ENCODE measurements at regions not wholly inside any gene's neighbourhood (a gene's known extent, or its start where the extent isn't known, plus 50 kb on each side); places are given as distances from the start of the nearest gene placed in this dataset.
A peak's percentile ranks its signal among the peaks of the same experiment; 100 is the strongest.

- DNase-seq (ENCODE audit: low read depth in 2 of 3, low spot score in 2 of 3) = no peak
These were observed 90.9 kb downstream of the ZNF280B start for GRCh38 chr22:22417495-22418162.

DNA sequence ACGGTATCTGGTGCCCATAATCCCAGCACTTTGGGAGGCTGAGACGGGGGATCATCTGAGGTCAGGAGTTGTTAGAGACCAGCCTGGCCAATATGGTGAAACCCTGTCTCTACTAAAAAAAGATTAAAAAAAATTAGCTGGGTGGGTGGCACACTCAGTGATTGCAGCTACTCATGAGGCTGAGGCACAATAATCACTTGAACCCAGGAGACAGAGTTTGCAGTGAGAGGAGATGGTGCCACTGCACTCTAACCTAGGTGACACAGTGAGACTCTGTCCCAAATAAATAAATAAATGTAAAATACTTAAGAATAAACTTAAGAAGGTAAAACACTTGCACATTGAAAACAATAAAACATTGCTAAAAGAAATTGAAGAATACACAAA lies 90.4 kb downstream of the ZNF280B start:
- no peak for DNase-seq (ENCODE audit: low read depth in 2 of 3, low spot score in 2 of 3)

DNA sequence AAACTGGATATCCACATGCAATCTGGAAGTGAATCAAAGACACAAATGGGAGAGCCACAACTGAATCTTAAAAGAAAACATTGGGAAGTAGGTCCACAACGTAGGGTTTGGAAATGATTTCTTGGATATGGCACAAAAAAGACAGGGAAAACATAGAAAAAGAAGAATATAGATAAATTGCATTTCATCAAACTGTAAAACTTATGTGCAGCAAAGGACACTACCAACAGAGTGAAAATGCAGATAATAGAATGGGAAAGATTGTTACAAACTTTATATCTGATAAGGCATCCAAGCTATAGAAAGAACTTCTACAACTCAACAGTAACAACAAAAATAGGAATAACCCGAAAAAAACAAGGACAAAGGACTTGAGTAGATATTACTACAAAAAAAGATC lies 89.6 kb downstream of the ZNF280B start:
- DNase-seq (ENCODE audit: low read depth in 2 of 3, low spot score in 2 of 3) = no peak

DNA sequence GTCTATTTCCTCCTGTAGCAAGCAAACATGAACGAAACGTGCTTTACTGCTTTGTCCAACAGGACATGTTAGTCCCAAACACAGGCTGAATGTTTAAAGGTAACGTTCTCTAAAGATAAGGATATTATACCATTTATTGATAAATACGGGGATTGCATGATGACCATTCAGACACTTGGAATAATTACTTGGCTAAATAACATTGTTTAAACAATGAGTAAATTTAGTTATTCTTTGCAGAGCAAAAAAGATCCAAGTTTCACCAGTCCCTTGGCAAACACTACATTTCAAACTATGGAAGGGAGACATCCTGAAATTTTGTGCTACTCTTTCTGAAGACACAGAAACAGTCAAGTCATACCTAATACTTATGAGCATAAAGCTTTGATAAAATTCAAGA lies 88.0 kb downstream of the ZNF280B start:
- DNase-seq (ENCODE audit: low read depth in 2 of 3, low spot score in 2 of 3) = no peak

DNA sequence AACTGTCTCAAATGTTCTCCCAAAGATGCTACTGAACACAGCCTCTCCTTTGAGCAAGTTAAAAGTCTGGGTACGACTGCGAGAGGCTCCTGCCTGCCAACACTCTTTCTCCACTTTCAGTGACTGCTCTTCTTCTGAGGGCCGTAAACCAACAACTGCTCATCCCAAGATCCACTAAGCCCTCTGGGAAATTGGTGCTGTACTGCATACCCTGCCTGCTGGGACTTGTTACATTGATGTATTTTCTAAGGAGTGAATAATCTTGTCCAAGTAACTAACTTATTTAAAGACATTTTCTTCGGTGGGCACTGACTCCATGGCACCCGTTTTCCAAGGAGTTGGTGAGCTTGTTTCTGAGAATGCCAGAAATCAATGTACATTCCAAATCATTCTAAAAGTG lies 87.2 kb downstream of the ZNF280B start:
- no peak for DNase-seq (ENCODE audit: low read depth in 2 of 3, low spot score in 2 of 3)

DNA sequence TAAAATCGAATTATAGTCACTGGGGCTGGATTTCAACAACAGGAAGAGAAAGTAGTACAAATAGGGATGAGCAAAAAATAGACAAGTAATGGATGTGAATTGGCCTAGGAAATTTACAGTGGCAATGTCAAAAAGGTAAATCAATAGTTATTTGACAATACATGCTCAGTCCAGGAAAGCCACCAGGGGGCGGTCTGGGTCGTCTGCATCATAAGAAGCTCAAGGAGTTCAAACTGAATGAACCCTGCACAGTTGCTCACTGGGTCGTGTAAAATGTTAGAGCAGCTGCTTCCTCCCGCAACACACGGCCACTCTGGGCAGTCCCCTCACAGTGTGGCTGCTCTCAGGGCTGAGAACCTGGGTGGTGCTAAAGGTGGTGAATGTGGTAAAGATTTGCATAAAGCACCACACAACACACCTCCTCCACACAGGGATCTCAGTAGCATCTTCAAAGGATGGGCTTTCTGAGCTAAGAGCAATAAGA lies 85.9 kb downstream of the ZNF280B start:
- peak; percentile 14 to 53 (median 49) for DNase-seq (ENCODE audit: low read depth in 2 of 3, low spot score in 2 of 3)

- no peak for DNase-seq (ENCODE audit: low read depth in 2 of 3, low spot score in 2 of 3)
These were observed 84.9 kb downstream of the ZNF280B start for GRCh38 chr22:22423681-22424080.

- DNase-seq (ENCODE audit: low read depth in 2 of 3, low spot score in 2 of 3) = no peak
These were observed 84.2 kb downstream of the ZNF280B start for GRCh38 chr22:22424210-22424800.

DNA sequence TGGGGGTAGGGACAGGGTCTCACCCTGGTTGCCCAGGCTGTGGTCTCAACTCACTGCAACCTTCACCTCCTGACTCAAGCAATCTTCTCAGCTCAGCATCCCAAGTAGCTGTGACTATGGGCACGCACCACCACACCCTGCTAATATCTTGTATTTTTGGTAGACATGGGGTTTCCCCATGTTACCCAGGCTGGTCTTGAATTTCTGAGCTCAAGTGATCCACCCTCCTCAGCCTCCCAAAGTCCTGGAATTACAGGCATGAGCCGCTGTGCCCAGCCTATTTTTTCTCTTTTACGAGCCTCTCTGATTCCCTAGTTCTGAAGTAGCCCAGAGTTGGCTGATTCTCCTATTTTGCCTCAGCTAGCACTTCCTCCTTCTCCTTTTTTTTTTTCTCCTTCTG lies 83.6 kb downstream of the ZNF280B start:
- DNase-seq (ENCODE audit: low read depth in 2 of 3, low spot score in 2 of 3) = no peak

- no peak for DNase-seq (ENCODE audit: low read depth in 2 of 3, low spot score in 2 of 3)
These were observed 83.2 kb downstream of the ZNF280B start for GRCh38 chr22:22425356-22425755.

GRCh38 chr22:22425783-22426624 lies 82.5 kb downstream of the ZNF280B start:
- no peak for DNase-seq (ENCODE audit: low read depth in 2 of 3, low spot score in 2 of 3)

GRCh38 chr22:22427542-22428065 lies 80.9 kb downstream of the ZNF280B start:
- DNase-seq (ENCODE audit: low read depth in 2 of 3, low spot score in 2 of 3) = no peak

DNA sequence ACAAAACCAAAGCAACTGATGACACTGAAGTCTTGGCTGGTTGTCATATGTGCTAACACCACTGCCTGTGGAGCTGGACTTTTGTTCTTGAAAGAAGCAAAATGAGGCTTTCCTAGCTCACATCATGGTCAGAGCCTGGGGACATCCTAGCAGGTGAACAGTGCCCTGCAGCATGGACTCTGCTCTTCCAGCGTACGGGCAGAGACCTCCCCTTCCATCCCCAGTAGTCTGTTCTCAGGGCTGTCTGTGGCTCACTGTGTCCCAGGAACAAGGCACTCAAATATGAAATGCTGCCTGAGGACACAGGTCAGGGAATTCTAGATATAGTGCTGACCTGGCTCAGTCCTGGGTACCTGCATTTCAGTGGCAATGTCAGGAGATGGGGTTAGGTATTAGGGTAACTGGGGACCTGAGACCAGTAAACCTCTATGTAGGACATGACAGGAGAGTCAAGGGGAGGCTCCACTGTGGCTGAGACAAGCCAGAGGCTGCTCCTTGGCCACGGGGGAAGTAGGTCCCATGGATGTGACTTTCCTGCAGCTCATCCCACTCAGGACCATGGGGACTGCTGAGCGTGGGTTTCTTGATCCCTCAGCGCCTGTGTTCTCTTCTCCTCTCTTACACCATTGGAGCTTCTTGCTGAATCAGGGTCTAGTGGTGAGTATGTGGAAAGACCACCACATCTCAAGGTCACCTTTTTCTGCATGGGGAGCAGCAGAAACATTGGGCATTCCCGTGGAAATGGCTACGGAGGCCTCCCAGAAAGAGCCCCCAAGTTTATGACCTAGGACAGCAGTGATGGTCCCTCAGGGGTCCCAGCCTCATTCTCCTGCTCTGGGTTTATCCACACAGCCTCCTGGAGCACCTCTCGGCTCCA lies 80.1 kb downstream of the ZNF280B start:
- DNase-seq (ENCODE audit: low read depth in 2 of 3, low spot score in 2 of 3) = no peak

GRCh38 chr22:22429369-22430108 lies 79.0 kb downstream of the ZNF280B start:
- no peak for DNase-seq (ENCODE audit: low read depth in 2 of 3, low spot score in 2 of 3)

- no peak for DNase-seq (ENCODE audit: low read depth in 2 of 3, low spot score in 2 of 3)
These were observed 78.3 kb downstream of the ZNF280B start for GRCh38 chr22:22430111-22430820.

DNA sequence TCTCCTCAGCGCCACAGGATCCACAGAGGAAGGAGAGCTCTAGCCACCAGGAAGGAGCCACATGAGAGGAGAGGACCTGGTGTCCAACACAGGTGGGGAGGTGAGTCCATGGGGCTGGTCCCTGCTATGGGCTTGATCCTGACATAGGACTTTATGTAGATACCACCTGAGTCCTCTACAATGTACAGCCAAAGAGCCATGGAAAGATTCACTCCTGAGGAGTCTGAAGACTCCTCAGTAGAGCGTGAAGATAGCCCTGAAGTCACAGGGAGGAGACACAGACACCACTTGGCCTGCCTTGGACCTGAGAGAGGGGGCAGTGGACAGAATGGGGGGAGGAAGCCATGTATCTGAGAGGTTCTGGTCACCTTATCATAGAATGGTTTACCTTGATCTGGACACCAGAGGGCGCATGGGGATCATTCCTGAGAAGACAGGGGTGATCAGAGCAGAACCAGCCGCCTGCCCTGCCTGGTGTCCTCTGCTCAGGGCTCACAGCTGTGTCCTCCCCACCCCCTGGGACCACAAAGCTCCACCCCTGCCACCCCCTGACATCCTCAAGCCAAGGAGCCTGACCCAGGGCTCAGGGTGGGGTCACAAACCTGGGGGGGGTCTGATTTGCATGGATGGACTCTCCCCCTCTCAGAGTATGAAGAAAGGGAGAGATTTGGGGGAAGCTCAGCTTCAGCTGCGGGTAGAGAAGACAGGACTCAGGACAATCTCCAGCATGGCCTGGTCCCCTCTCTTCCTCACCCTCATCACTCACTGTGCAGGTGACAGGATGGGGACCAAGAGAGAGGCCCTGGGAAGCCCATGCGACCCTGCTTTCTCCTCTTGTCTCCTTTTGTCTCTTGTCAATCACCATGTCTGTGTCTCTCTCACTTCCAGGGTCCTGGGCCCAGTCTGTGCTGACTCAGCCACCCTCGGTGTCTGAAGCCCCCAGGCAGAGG lies 77.0 kb downstream of the ZNF280B start:
- peak in 2 of 3 experiments; percentile 37 to 49 for DNase-seq (ENCODE audit: low read depth in 2 of 3, low spot score in 2 of 3)

DNA sequence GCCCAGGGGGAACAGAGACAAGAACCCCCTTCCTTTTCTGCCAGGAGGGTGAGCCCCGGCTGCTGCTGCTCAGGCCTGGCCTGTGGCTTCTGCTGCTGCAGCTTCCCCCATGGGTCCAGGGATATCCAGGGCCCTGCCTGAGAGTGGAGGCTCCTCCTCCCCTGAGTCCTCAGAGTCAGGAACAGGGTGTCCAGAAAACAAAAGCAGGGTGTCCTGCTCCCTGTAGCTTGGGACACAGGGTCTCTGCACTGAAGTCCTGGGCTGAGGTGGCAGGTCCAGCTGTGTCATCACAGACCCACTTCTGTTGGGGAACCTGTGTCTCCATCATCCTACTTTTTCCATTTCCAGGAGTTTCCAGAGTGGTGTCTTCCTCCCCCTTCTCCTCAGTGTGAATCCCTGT lies 76.1 kb downstream of the ZNF280B start:
- DNase-seq (ENCODE audit: low read depth in 2 of 3, low spot score in 2 of 3) = no peak

DNA sequence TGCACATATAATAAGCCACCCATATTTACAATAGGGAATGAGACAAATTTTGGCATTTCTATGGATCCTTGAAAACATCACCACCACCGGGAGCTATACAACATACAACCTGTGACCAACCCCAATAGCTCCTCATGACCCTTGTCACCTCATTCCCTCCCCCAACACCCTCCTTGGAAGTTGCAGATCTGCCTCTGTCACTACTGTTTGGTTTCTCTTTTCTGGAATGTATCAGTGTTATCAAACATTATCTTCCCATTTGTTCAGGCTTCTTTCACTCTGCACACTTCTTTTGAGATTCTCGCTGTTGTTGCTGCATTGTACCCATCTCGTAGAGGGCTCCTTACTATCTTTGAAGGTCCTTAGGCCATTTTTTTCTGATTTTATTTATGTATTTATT lies 75.6 kb downstream of the ZNF280B start:
- no peak for DNase-seq (ENCODE audit: low read depth in 2 of 3, low spot score in 2 of 3)
